Adrenal gland (tissue), 9 donors: ENCODE measurements at regions not wholly inside any gene's neighbourhood (a gene's known extent, or its start where the extent isn't known, plus 50 kb on each side); places are given as distances from the start of the nearest gene placed in this dataset.
"Not testable (repeated sequence)": the region's sequence is repeated elsewhere in the genome, so short reads cannot be mapped to it uniquely, and the experiment has no call there.

Experiments
- DNase-seq, 7 donors: peaks; one replicate each; pipeline ENCODE4 v3.0.0-alpha.2; 2019 to 2020
- H3K27ac ChIP-seq, 5 donors: fragments of 200-600 bp; sonication (generic) in 4 of 5; 1 replicate in 3 of 5; 2 replicates in 2 of 5; pipeline versions ENCODE4 v1.5.1 to v1.8.0; 2016 to 2020; ENCODE audit warnings: mild to moderate bottlenecking in 1 of 5
- H3K27me3 ChIP-seq: fragments of 200-600 bp; 2 replicates; pipeline ENCODE4 v1.8.0; 2021
- H3K36me3 ChIP-seq, 2 donors: fragments of 200-600 bp; replicated peaks in 1 of 2; 1 replicate in 1 of 2; 2 replicates in 1 of 2; pipeline versions ENCODE4 v1.5.1 to v1.8.0; 2018 to 2022
- H3K4me1 ChIP-seq, 2 donors: fragments of 200-600 bp; replicated peaks in 1 of 2; 1 replicate in 1 of 2; 2 replicates in 1 of 2; pipeline versions ENCODE4 v1.5.1 to v1.8.0; 2018 to 2021
- H3K4me3 ChIP-seq, 4 donors: fragments of 200-600 bp; sonication (generic) in 3 of 4; one replicate each; pipeline ENCODE4 v1.5.1; 2016 to 2018
- H3K9me3 ChIP-seq, 3 donors: fragments of 200-600 bp; sonication (generic) in 1 of 3; replicated peaks in 1 of 3; 1 replicate in 2 of 3; 2 replicates in 1 of 3; pipeline versions ENCODE4 v1.5.1 to v1.8.0; 2016 to 2021
- CTCF ChIP-seq, 6 experiments: fragments of 450-650 bp in 4 of 6; fragments of 200-600 bp in 2 of 6; sonication (generic) in 1 of 6; IDR thresholded peaks; 1 replicate in 5 of 6; 2 replicates in 1 of 6; pipeline versions ENCODE4 v1.5.1 to v1.8.0; 2016 to 2021; ENCODE audit warnings: antibody characterized with exemption in 6 of 6, mild to moderate bottlenecking in 2 of 6, moderate library complexity in 1 of 6
- POLR2A ChIP-seq, 2 donors: fragments of 450-650 bp; IDR thresholded peaks; one replicate each; pipeline ENCODE4 v1.6.1; 2017; ENCODE audit warnings: antibody characterized with exemption in 2 of 2, mild to moderate bottlenecking in 2 of 2, moderate library complexity in 1 of 2
- WGBS, 4 donors: extraction: QIAGEN DNeasy Blood & Tissue Kit in 2 of 4; methylation state at CpG; one replicate each; pipeline versions ENCODE4 v1.1.5 to v1.1.7; 2013 to 2017; 5-methylcytosine and 5-hydroxymethylcytosine counted together
- intact Hi-C, 2 donors: fragments of 100-400 bp; cut with DNase I; formaldehyde crosslinking; loops; one replicate each; pipeline versions ENCODE4 v1.14.1 to v1.15.0; 2022 to 2023
- donor health status: healthy with polysubstance abuse.
- donor health status: Bipolar disorder and iron deficiency.
- donor health status: DM: yes; HTN: yes; CAD: no.
- donor health status: DM: no; HTN: no; CAD: no.
- donor health status: DM: no; HTN: no; CAD: no.

GRCh38 chr3:8313560-8314267 lies 187.9 kb upstream of the LMCD1 start:
- no peaks in the 10 kb centered on the region for H3K4me1 ChIP-seq
- no peak for DNase-seq
- H3K4me3 ChIP-seq, result no peak overlapping the region
- no peaks in the 10 kb centered on the region for H3K36me3 ChIP-seq
- H3K27ac ChIP-seq, result no peak overlapping the region
- peaks cover 0 to 2% (median 0%) of the 10 kb centered on the region in 3 donors for H3K9me3 ChIP-seq
- whole genome bisulfite sequencing, 4 donors, result 43 to 55% (median 46%) methylated on average over 5 of the region's 5 CpGs
- intact Hi-C loops, result no loop called here
- TF ChIP-seq POLR2A (IDR thresholded peaks at IDR 0.05) (no peak), CTCF (IDR thresholded peaks at IDR 0.05) (no peak)
- no peaks in the 10 kb centered on the region for H3K27me3 ChIP-seq

DNA sequence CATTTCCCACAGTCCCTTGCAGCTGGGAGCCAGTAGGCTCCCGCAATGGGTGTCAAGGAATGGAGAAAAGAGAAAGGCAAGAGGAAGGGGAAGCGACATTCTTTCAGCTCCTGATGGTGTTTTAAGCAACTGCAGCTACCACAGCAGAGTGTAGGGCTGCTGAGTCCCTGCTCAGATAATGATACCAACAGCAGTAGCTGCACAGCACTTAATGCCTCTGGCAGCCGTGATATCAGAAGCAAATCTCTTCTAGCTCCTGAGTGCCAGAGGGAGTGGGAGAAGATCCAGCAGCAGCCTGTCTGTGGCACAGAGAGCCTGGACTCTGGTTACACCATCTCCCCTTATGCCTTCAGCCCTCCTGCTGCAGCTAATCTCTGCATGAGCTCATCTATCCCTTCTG lies 186.1 kb upstream of the LMCD1 start:
- H3K4me3 ChIP-seq, H3K27ac ChIP-seq, H3K36me3 ChIP-seq, H3K4me1 ChIP-seq, H3K9me3 ChIP-seq, intact Hi-C loops, H3K27me3 ChIP-seq: not testable (repeated sequence)
- WGBS, 4 donors, result 81 to 93% (median 90%) methylated on average over 3 of the region's 3 CpGs
- DNase-seq, result peak in 1 of 7 donors; percentile 52

- H3K27me3 ChIP-seq, result no peaks in the 10 kb centered on the region
- no peaks in the 10 kb centered on the region for H3K36me3 ChIP-seq
- H3K9me3 ChIP-seq, result no peaks in the 10 kb centered on the region
- intact Hi-C loops, result no loop called here
- H3K27ac ChIP-seq, result no peak overlapping the region
- WGBS, 4 donors, result 80 to 88% (median 85%) methylated on average over 8 of the region's 8 CpGs
- no peaks in the 10 kb centered on the region for H3K4me1 ChIP-seq
- TF ChIP-seq POLR2A (IDR thresholded peaks at IDR 0.05) (no peak), CTCF (IDR thresholded peaks at IDR 0.05) (no peak)
- H3K4me3 ChIP-seq, result no peak overlapping the region
- no peak for DNase-seq
Measured at GRCh38 chr3:8317661-8318649, 183.7 kb upstream of the LMCD1 start.

DNA sequence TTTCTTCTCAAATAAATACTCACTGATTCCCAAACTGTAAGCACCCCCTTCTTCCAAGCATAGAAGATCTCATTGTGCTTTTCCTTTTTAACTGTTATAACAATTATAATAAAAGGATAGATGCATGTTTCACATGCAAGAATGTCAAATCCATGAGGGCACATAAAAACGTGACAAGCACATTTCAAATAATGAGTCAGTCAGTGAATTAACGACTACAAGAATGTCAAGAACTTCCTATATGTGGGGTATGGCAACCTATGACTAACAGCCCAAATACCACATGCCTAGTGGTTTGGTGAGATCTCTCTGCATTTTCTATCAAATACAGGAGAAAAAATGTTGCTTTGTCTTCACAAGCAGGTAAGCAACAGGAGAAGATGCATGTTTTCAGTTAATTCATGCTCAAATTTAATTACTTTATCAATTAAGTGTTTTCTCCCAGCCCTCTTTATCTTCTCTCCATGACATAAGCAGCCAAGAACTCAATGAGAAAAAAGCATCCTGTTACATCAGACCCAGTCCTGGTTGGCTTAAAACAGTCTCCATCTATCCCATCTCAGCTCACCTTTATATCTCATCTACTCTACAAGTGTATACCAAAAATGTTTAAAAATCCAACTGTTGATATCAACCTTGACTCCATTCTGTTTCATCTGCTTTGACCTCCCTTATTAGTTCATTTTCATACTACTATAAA lies 181.5 kb upstream of the LMCD1 start:
- no peak overlapping the region for H3K27ac ChIP-seq
- intact Hi-C loops, result loop anchor here in 1 of 2 donors (10.0 kb wide), 1 partner anchor 95 kb away; no protein-coding TSS in a partner anchor
- TF ChIP-seq CTCF (IDR thresholded peaks at IDR 0.05) (no peak), POLR2A (IDR thresholded peaks at IDR 0.05) (no peak)
- H3K4me3 ChIP-seq, result no peak overlapping the region
- DNase-seq, result no peak
- H3K36me3 ChIP-seq, result no peaks in the 10 kb centered on the region
- 52 to 66% (median 62%) methylated on average over 2 of the region's 2 CpGs for WGBS, 4 donors
- no peaks in the 10 kb centered on the region for H3K27me3 ChIP-seq
- H3K4me1 ChIP-seq, result no peaks in the 10 kb centered on the region
- no peaks in the 10 kb centered on the region for H3K9me3 ChIP-seq
